ENCODE measurements at regions not wholly inside any gene's neighbourhood (a gene's known extent, or its start where the extent isn't known, plus 50 kb on each side); places are given as distances from the start of the nearest gene placed in this dataset.

DNA sequence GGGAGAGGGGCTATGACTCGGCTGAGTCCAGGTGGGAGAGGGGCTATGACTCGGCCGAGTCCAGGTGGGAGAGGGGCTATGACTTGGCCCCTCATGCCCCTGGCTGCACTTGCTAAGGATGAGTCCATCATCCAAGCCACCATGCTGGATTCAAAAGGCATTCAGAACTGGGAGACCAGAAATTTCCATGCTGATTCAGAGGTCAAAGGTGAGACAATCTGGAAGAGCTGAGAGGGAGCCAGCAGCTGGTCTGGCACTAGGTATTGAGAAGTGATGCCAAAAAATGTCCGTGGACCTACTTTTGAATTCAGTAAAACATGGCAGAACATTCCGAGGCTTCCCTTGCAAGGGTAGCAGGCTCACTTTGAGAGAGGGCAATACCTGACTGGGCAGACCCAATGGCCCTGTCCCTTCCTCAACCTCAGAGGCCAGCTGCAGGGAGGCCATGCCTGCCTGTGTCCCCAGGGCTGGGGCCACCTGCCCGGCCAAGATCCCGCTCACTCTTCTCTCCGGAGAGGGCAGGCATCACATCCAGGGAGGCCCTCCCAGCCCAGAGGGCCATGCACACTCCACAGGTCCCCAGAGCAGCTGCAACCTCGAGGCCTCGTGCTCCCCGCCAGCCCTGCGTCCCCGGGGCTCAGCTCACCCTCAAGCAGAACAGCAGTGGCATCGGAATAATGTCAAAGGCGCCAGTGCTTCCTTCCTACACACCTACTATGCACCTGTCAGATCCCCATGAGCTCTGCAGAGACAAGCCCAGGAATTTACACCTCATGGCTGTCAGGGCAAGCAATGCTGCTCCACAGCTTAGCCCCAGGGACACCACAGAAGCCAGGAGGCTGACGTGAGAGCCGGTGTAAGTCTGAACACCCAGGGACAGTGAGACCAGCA, 80.2 kb upstream of the GPC1 start:
- DNase-seq (ENCODE audit: low read depth in 2 of 3, low spot score in 1 of 3), result no peak

GRCh38 chr2:240355962-240356361, 79.5 kb upstream of the GPC1 start:
- DNase-seq (ENCODE audit: low read depth in 2 of 3, low spot score in 1 of 3), result no peak

- no peak for DNase-seq (ENCODE audit: low read depth in 2 of 3, low spot score in 1 of 3)
Observed at GRCh38 chr2:240356700-240357640, 78.5 kb upstream of the GPC1 start.

GRCh38 chr2:240357641-240358012, 77.8 kb upstream of the GPC1 start:
- DNase-seq (ENCODE audit: low read depth in 2 of 3, low spot score in 1 of 3), result no peak

DNA sequence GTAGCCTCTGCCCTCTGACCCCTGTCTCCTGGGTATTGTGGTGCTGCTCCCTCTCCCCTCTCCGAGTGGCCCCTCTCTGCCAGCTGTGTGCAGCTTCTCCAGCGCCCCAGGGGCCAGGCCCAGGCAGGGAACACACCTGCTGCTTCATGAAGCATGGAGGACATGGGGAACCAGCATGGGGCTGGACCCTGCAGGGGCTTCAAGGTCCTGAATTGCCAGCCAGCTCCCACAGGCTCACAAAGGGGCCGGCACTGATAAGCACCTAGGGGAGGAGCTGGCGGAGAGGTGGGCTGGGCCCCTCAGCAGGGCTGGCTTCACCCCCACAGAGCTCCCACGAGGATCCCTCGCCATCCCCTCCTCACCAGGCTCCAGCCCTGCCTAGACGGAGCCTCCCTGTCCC, 77.4 kb upstream of the GPC1 start:
- no peak for DNase-seq (ENCODE audit: low read depth in 2 of 3, low spot score in 1 of 3)

- DNase-seq (ENCODE audit: low read depth in 2 of 3, low spot score in 1 of 3), result no peak
Observed at GRCh38 chr2:240358821-240359397, 76.6 kb upstream of the GPC1 start.

DNA sequence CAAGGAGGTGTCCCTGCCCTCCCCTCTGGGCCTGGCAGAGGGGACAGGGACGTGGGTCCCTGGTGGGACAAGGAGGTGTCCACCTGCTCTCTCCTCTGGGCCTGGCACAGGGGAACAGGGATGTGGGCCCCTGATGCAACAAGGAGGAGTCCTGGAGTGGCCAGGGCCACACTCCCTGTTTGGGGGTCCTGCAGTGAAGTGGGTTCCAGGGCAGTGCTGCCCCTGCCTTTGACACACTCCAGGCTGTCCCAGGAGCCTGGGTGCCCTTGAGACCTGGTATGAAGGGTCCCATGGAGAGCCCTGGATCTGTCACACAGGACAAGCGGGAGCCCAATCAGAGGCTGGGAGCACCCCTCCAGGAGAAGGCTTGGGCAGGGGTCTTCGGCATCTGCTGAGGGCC, 75.8 kb upstream of the GPC1 start:
- no peak for DNase-seq (ENCODE audit: low read depth in 2 of 3, low spot score in 1 of 3)

DNA sequence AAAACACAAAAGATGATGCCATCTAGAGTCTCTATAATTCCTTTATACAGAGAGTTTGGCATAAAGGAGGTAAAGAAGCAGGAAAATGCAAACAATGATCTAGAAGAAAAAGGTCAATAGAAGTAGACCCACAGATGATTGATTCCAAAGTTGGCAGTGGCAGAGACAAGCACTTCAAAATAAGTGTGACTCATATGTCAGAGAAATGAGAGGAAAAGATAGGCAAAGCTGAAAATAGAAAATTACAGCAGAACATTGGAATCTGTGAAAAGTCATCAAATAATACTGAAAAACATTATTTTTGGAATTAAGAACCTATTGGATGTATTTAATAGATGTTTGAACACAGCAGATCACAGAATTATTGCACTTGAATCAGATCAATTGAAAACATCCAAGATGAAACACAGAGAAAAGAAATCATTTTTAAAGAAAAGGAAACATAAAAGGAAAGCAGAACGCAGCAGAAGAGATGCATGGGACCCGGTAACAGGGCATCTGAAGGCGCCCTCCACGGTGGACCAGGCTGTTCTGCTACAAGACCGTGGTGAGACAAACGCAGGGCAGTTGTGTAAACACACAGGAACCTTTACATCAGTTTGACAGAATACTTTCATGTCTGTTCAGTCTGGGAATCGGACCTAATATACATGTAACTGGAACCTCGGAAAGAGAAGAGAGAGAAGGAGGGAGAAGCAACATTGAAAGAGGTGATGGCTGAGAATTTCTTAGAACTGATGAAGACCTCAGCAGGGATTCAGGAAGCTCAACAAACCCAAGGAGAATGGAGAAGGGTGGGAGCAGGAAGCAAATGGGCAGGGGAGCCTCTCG, 74.6 kb upstream of the GPC1 start:
- DNase-seq (ENCODE audit: low read depth in 2 of 3, low spot score in 1 of 3), result no peak

GRCh38 chr2:240362216-240362755, 73.2 kb upstream of the GPC1 start:
- DNase-seq (ENCODE audit: low read depth in 2 of 3, low spot score in 1 of 3), result no peak

- DNase-seq (ENCODE audit: low read depth in 2 of 3, low spot score in 1 of 3), result no peak
Observed at GRCh38 chr2:240362826-240363745, 72.4 kb upstream of the GPC1 start.

GRCh38 chr2:240363746-240364581, 71.5 kb upstream of the GPC1 start:
- no peak for DNase-seq (ENCODE audit: low read depth in 2 of 3, low spot score in 1 of 3)

GRCh38 chr2:240364582-240364960, 70.9 kb upstream of the GPC1 start:
- no peak for DNase-seq (ENCODE audit: low read depth in 2 of 3, low spot score in 1 of 3)

DNA sequence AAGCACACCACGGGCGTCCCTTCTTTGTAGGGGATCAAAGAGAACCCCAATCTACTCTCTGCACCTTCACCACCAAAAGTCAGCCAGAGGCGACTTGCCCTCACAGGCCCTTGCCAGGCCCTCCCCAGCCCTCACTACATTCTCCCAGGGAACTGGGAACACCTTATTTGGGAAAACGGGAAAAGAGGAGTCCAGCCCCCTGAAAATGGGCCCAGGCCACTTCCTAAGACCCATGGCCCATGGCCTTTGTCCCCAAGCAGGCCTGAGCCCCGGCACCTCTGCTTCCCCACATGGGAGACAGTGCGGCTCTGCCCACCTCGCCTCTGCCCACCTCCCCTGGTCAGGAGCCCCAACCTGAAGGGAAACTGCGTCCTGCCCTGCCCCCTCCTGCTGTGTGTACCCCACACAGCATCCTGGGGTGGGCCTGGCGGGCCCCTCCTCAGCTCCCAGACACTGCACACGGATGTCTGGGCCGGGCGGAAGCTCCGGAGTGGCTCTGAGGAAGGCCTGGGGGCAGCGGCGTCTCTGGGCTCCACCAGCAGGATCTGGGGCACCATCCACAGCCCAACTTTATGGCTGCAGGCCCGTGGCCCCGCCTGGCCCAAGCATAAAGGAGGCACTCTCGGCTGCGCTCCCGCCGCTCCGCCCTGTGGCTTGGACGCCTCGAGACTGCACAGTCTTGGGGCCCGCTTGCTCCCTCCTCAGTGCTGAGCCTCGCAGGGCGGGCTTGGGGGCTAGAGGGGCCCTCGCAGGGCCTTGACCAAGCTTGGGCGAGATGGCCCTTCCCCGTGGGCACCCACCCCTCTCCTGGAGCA, 70.3 kb upstream of the GPC1 start:
- no peak for DNase-seq (ENCODE audit: low read depth in 2 of 3, low spot score in 1 of 3)

DNA sequence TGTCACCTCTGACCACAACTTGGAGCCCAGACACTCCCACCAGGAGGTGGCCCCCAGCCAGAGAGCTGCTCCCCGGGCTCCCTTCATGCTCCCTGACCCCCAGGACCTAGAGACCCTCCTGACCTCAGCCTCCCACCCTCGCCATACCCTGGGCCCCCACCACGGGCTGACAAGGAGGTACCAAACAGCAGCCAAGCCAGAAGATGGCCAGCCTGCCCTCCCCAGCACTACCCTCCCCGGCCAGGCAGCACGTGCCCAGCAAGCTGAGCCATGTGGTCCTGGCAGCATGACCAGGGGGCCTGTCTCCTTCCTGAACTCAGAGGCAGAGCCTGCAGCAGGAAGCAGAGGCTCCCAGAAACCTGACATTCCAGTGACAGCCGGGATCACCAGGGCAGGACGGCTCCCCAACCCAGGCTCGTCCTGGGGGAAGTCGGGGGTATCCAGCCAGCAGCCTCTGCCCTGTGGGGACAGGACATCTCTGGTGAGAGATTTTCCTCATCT, 69.4 kb upstream of the GPC1 start:
- no peak for DNase-seq (ENCODE audit: low read depth in 2 of 3, low spot score in 1 of 3)

GRCh38 chr2:240366901-240367300, 68.6 kb upstream of the GPC1 start:
- no peak for DNase-seq (ENCODE audit: low read depth in 2 of 3, low spot score in 1 of 3)

- no peak for DNase-seq (ENCODE audit: low read depth in 2 of 3, low spot score in 1 of 3)
Observed at GRCh38 chr2:240367721-240368120, 67.7 kb upstream of the GPC1 start.

GRCh38 chr2:240368781-240369331, 66.6 kb upstream of the GPC1 start:
- no peak for DNase-seq (ENCODE audit: low read depth in 2 of 3, low spot score in 1 of 3)
